Fibroblast of the aortic adventitia (primary cell): ENCODE measurements at regions not wholly inside any gene's neighbourhood (a gene's known extent, or its start where the extent isn't known, plus 50 kb on each side); places are given as distances from the start of the nearest gene placed in this dataset.

Experiments
- DNase-seq: peaks from one replicate; pipeline ENCODE4 v3.0.0-alpha.2; 2010; ENCODE audit warnings: low read depth
- H3K4me3 ChIP-seq: 2 replicates; pipeline ENCODE4 v1.5.1; 2011; ENCODE audit warnings: low read depth, mild to moderate bottlenecking, control low read depth, low read length, moderate library complexity
- CTCF ChIP-seq: IDR thresholded peaks from 2 replicates; pipeline ENCODE4 v1.5.1; 2011; ENCODE audit warnings: mild to moderate bottlenecking, low read length, control low read depth, inconsistent platforms; ENCODE audit not compliant: insufficient read depth

- no peak for TF ChIP-seq CTCF
Observed at GRCh38 chr9:95749493-95749892, 126.0 kb upstream of the ERCC6L2 start.

GRCh38 chr9:95746408-95747180 is 128.9 kb upstream of the ERCC6L2 start:
- no peak for DNase-seq
- TF ChIP-seq CTCF: no peak
- H3K4me3 ChIP-seq: no peak overlapping the region

More at GRCh38 chr9:95749493-95749892, 126.0 kb upstream of the ERCC6L2 start:
- DNase-seq: no peak
- no peak overlapping the region for H3K4me3 ChIP-seq

GRCh38 chr9:95742821-95743220 is 132.7 kb upstream of the ERCC6L2 start:
- DNase-seq: no peak
- TF ChIP-seq CTCF: no peak
- H3K4me3 ChIP-seq: no peak overlapping the region

GRCh38 chr9:95741631-95742030 is 133.9 kb upstream of the ERCC6L2 start:
- no peak for DNase-seq
- no peak overlapping the region for H3K4me3 ChIP-seq
- TF ChIP-seq CTCF: no peak

GRCh38 chr9:95740217-95741004 is 135.1 kb upstream of the ERCC6L2 start:
- DNase-seq: no peak
- H3K4me3 ChIP-seq: no peak overlapping the region
- TF ChIP-seq CTCF: no peak

- TF ChIP-seq CTCF: no peak
- no peak for DNase-seq
- H3K4me3 ChIP-seq: no peak overlapping the region
Observed at GRCh38 chr9:95738438-95738837, 137.1 kb upstream of the ERCC6L2 start.
